ENCODE measurements at regions not wholly inside any gene's neighbourhood (a gene's known extent, or its start where the extent isn't known, plus 50 kb on each side); places are given as distances from the start of the nearest gene placed in this dataset.

GRCh38 chr14:85182282-85182681, 347.7 kb upstream of the FLRT2 start:
- no peak for TF ChIP-seq EP300 (IDR thresholded peaks at IDR 0.05)
- no peak for TF ChIP-seq CTCF (IDR thresholded peaks at IDR 0.05)
- no peak for TF ChIP-seq POLR2A (IDR thresholded peaks at IDR 0.05)

Data from sigmoid colon (tissue), 4 donors.